ENCODE measurements at regions not wholly inside any gene's neighbourhood (a gene's known extent, or its start where the extent isn't known, plus 50 kb on each side); places are given as distances from the start of the nearest gene placed in this dataset.

GRCh38 chr3:159169828-159170227, 368.0 kb downstream of the MFSD1 start:
- no peak for DNase-seq (ENCODE audit: low read depth in 3 of 3)

- DNase-seq (ENCODE audit: low read depth in 3 of 3): no peak
Measured at GRCh38 chr3:159170436-159171003, 368.7 kb downstream of the MFSD1 start.

GRCh38 chr3:159171333-159171732, 369.5 kb downstream of the MFSD1 start:
- DNase-seq (ENCODE audit: low read depth in 3 of 3): no peak

GRCh38 chr3:159172473-159172872, 370.6 kb downstream of the MFSD1 start:
- no peak for DNase-seq (ENCODE audit: low read depth in 3 of 3)

- DNase-seq (ENCODE audit: low read depth in 3 of 3): no peak
Measured at GRCh38 chr3:159174715-159175692, 373.1 kb downstream of the MFSD1 start.

- no peak for DNase-seq (ENCODE audit: low read depth in 3 of 3)
Measured at GRCh38 chr3:159178209-159178897, 376.5 kb downstream of the MFSD1 start.

GRCh38 chr3:159182961-159183360, 381.1 kb downstream of the MFSD1 start:
- DNase-seq (ENCODE audit: low read depth in 3 of 3): no peak

- DNase-seq (ENCODE audit: low read depth in 3 of 3): no peak
Measured at GRCh38 chr3:159185443-159186050, 383.7 kb downstream of the MFSD1 start.

GRCh38 chr3:159186581-159186980, 384.7 kb downstream of the MFSD1 start:
- DNase-seq (ENCODE audit: low read depth in 3 of 3): no peak

GRCh38 chr3:159187232-159187631, 385.4 kb downstream of the MFSD1 start:
- DNase-seq (ENCODE audit: low read depth in 3 of 3): no peak

- DNase-seq (ENCODE audit: low read depth in 3 of 3): no peak
Measured at GRCh38 chr3:159187706-159188105, 385.9 kb downstream of the MFSD1 start.

GRCh38 chr3:159189994-159190669, 388.3 kb downstream of the MFSD1 start:
- no peak for DNase-seq (ENCODE audit: low read depth in 3 of 3)

- DNase-seq (ENCODE audit: low read depth in 3 of 3): no peak
Measured at GRCh38 chr3:159191447-159191846, 389.6 kb downstream of the MFSD1 start.

GRCh38 chr3:159196359-159196758, 394.5 kb downstream of the MFSD1 start:
- DNase-seq (ENCODE audit: low read depth in 3 of 3): no peak

- no peak for DNase-seq (ENCODE audit: low read depth in 3 of 3)
Measured at GRCh38 chr3:159200176-159200575, 398.3 kb downstream of the MFSD1 start.

GRCh38 chr3:159208050-159208449, 406.2 kb downstream of the MFSD1 start:
- DNase-seq (ENCODE audit: low read depth in 3 of 3): no peak

- DNase-seq (ENCODE audit: low read depth in 3 of 3): no peak
Measured at GRCh38 chr3:159209459-159209858, 407.6 kb downstream of the MFSD1 start.

- DNase-seq (ENCODE audit: low read depth in 3 of 3): no peak
Measured at GRCh38 chr3:159210336-159210735, 408.5 kb downstream of the MFSD1 start.

- no peak for DNase-seq (ENCODE audit: low read depth in 3 of 3)
Measured at GRCh38 chr3:159216311-159216710, 414.5 kb downstream of the MFSD1 start.

GRCh38 chr3:159219231-159219630, 417.4 kb downstream of the MFSD1 start:
- DNase-seq (ENCODE audit: low read depth in 3 of 3): no peak

GRCh38 chr3:159221335-159221734, 419.5 kb downstream of the MFSD1 start:
- no peak for DNase-seq (ENCODE audit: low read depth in 3 of 3)
